H1 (cell line): ENCODE measurements at regions not wholly inside any gene's neighbourhood (a gene's known extent, or its start where the extent isn't known, plus 50 kb on each side); places are given as distances from the start of the nearest gene placed in this dataset.

Source experiments
- CTCF ChIA-PET: fragments of 300-600 bp; sonication (Branson Sonifier 250); formaldehyde crosslinking; loops from one replicate; lab custom pipeline; 2021; ENCODE audit not compliant: partially characterized antibody; lab: Charles Lee
- POLR2A ChIA-PET: fragments of 300-600 bp; sonication (Branson Sonifier 250); formaldehyde crosslinking; loops from one replicate; lab custom pipeline; 2021; ENCODE audit warnings: inconsistent platforms; ENCODE audit not compliant: partially characterized antibody; lab: Charles Lee
- DNase-seq, 2 experiments: peaks; one replicate each; pipeline versions ENCODE4 v3.0.0 to v3.0.0-alpha.2; 2010 to 2022; ENCODE audit warnings: low spot score in 2 of 2, low read depth in 1 of 2, mixed read lengths in 1 of 2
- FAIRE-seq: peaks from 2 replicates; lab custom pipeline; 2011; peaks lifted over from hg19 to GRCh38; lab: Jason Lieb, UNC
- H2AFZ ChIP-seq: 2 replicates; pipeline ENCODE4 v1.8.1; 2012; ENCODE audit warnings: low read length, inconsistent platforms
- H2AK5ac ChIP-seq: 2 replicates; pipeline ENCODE4 v1.6.1; 2013; ENCODE audit warnings: low read depth, low read length
- H2BK120ac ChIP-seq: replicated peaks from 2 replicates; pipeline ENCODE3; 2013; ENCODE audit warnings: low read depth, low read length, inconsistent platforms
- H2BK12ac ChIP-seq: 2 replicates; pipeline ENCODE4 v1.6.1; 2013; ENCODE audit warnings: low read depth, low read length
- H2BK15ac ChIP-seq: 2 replicates; pipeline ENCODE4 v1.6.1; 2013; ENCODE audit warnings: low read length
- H2BK20ac ChIP-seq: 2 replicates; pipeline ENCODE4 v1.6.1; 2013; ENCODE audit warnings: low read length
- H2BK5ac ChIP-seq: 2 replicates; pipeline ENCODE4 v1.6.1; 2013; ENCODE audit warnings: low read depth, low read length
- H3K14ac ChIP-seq: 2 replicates; pipeline ENCODE4 v1.6.1; 2013; ENCODE audit warnings: inconsistent platforms; ENCODE audit not compliant: insufficient read length
- H3K18ac ChIP-seq: 2 replicates; pipeline ENCODE4 v1.6.1; 2013; ENCODE audit warnings: low read length; ENCODE audit errors: extremely low read depth
- H3K23ac ChIP-seq: 2 replicates; pipeline ENCODE4 v1.6.1; 2013; ENCODE audit warnings: inconsistent platforms; ENCODE audit not compliant: insufficient read length
- H3K23me2 ChIP-seq: 2 replicates; pipeline ENCODE4 v1.6.1; 2013; ENCODE audit warnings: low read depth, low read length
- H3K27ac ChIP-seq: 2 replicates; pipeline ENCODE4 v1.6.1; 2011; ENCODE audit warnings: low read depth, low read length, inconsistent platforms
- H3K27me3 ChIP-seq, 4 experiments: replicated peaks in 1 of 4; 1 replicate in 1 of 4; 2 replicates in 3 of 4; pipeline versions ENCODE4 v1.6.1 to v1.8.1; 2011 to 2013; ENCODE audit warnings: low read length in 3 of 4, mild to moderate bottlenecking in 3 of 4, inconsistent platforms in 2 of 4, mixed read lengths in 2 of 4, moderate library complexity in 1 of 4; ENCODE audit not compliant: control insufficient read depth in 3 of 4, insufficient read depth in 3 of 4; ENCODE audit errors: extremely low read depth in 1 of 4
- H3K36me3 ChIP-seq, 4 experiments: 2 replicates each; pipeline versions ENCODE4 v1.6.1 to v1.8.1; 2011 to 2013; ENCODE audit warnings: mild to moderate bottlenecking in 4 of 4, low read length in 3 of 4, moderate library complexity in 2 of 4, control low read depth in 1 of 4, inconsistent platforms in 1 of 4; ENCODE audit not compliant: insufficient read depth in 4 of 4, control insufficient read depth in 2 of 4
- H3K4ac ChIP-seq: replicated peaks from 2 replicates; pipeline ENCODE3; 2013; ENCODE audit warnings: low read length, low read depth, mixed read lengths, inconsistent platforms; ENCODE audit not compliant: insufficient read length
- H3K4me1 ChIP-seq, 4 experiments: replicated peaks in 1 of 4; 1 replicate in 1 of 4; 2 replicates in 3 of 4; pipeline versions ENCODE4 v1.6.1 to v1.8.1; 2011 to 2013; ENCODE audit warnings: low read length in 3 of 4, inconsistent platforms in 2 of 4, mixed read lengths in 1 of 4; ENCODE audit not compliant: insufficient read depth in 4 of 4, control insufficient read depth in 3 of 4
- H3K4me2 ChIP-seq, 2 experiments: 2 replicates each; pipeline versions ENCODE4 v1.6.1 to v1.8.1; 2011 to 2013; ENCODE audit warnings: low read depth in 2 of 2, low read length in 2 of 2, control low read depth in 1 of 2, inconsistent platforms in 1 of 2, mild to moderate bottlenecking in 1 of 2; ENCODE audit not compliant: insufficient read depth in 1 of 2
- H3K4me3 ChIP-seq, 4 experiments: fragments of 200-600, 300-600 bp in 1 of 4; sonication (generic), shearing (Covaris generic), sonication (Bioruptor Twin) in 1 of 4; 2 replicates each; pipeline versions ENCODE4 v1.5.1 to v1.8.1; 2011 to 2016; ENCODE audit warnings: low read length in 4 of 4, low read depth in 3 of 4, control low read depth in 2 of 4, inconsistent platforms in 2 of 4, mild to moderate bottlenecking in 2 of 4, mixed read lengths in 1 of 4, moderate library complexity in 1 of 4; ENCODE audit not compliant: insufficient read depth in 2 of 4; ENCODE audit errors: extremely low read depth in 1 of 4
- H3K56ac ChIP-seq: replicated peaks from 2 replicates; pipeline ENCODE3; 2013; ENCODE audit warnings: low read depth, mild to moderate bottlenecking, mixed read lengths, low read length, inconsistent platforms; ENCODE audit not compliant: insufficient read length
- H3K79me1 ChIP-seq: 2 replicates; pipeline ENCODE4 v1.6.1; 2013; ENCODE audit warnings: low read depth, low read length, control low read depth
- H3K79me2 ChIP-seq, 2 experiments: 2 replicates each; pipeline versions ENCODE4 v1.6.1 to v1.8.1; 2012 to 2013; ENCODE audit warnings: low read length in 2 of 2, mild to moderate bottlenecking in 2 of 2, inconsistent platforms in 1 of 2; ENCODE audit not compliant: insufficient read depth in 2 of 2, control insufficient read depth in 1 of 2
- H3K9ac ChIP-seq, 4 experiments: replicated peaks in 1 of 4; 1 replicate in 1 of 4; 2 replicates in 3 of 4; pipeline versions ENCODE4 v1.6.1 to v1.8.1; 2011 to 2013; ENCODE audit warnings: low read depth in 3 of 4, low read length in 3 of 4, control low read depth in 2 of 4, mild to moderate bottlenecking in 2 of 4, moderate library complexity in 2 of 4, inconsistent platforms in 1 of 4; ENCODE audit errors: extremely low read depth in 1 of 4
- H3K9me3 ChIP-seq, 2 experiments: 2 replicates each; pipeline versions ENCODE4 v1.6.1 to v1.8.1; 2012 to 2013; ENCODE audit warnings: mild to moderate bottlenecking in 2 of 2, moderate library complexity in 2 of 2, control low read depth in 1 of 2, inconsistent platforms in 1 of 2, low read depth in 1 of 2, low read length in 1 of 2, mixed read lengths in 1 of 2; ENCODE audit not compliant: insufficient read depth in 2 of 2
- H4K20me1 ChIP-seq, 2 experiments: replicated peaks in 1 of 2; 2 replicates each; pipeline versions ENCODE3 to v1.8.1; 2011 to 2013; ENCODE audit warnings: inconsistent platforms in 2 of 2, low read length in 2 of 2, mild to moderate bottlenecking in 1 of 2; ENCODE audit not compliant: insufficient read depth in 2 of 2, control insufficient read depth in 1 of 2
- H4K5ac ChIP-seq: 2 replicates; pipeline ENCODE4 v1.6.1; 2013; ENCODE audit warnings: low read length, low read depth, mixed read lengths, inconsistent platforms; ENCODE audit not compliant: insufficient read length
- H4K8ac ChIP-seq: 2 replicates; pipeline ENCODE4 v1.8.0; 2013; ENCODE audit warnings: mild to moderate bottlenecking, moderate library complexity, low read length, inconsistent platforms; ENCODE audit not compliant: insufficient read depth; ENCODE audit errors: extremely low read depth
- H4K91ac ChIP-seq: replicated peaks from 2 replicates; pipeline ENCODE3; 2013; ENCODE audit warnings: low read length, mixed read lengths, inconsistent platforms; ENCODE audit not compliant: insufficient read length
- FOSL1 ChIP-seq: IDR thresholded peaks from 2 replicates; pipeline ENCODE4 v1.6.1; 2011; ENCODE audit warnings: mild to moderate bottlenecking, low read depth, low read length, moderate library complexity; ENCODE audit not compliant: insufficient read depth
- HDAC6 ChIP-seq: IDR thresholded peaks from one replicate; pipeline ENCODE4 v1.7.1; 2012; ENCODE audit warnings: low read depth, mild to moderate bottlenecking, inconsistent platforms, low read length, moderate library complexity
- NRF1 ChIP-seq: IDR thresholded peaks from 2 replicates; pipeline ENCODE4 v1.6.1; 2011; ENCODE audit warnings: mild to moderate bottlenecking, low read depth, low read length, improper control_type of control experiment
- TBP ChIP-seq: IDR thresholded peaks from 2 replicates; pipeline ENCODE4 v1.6.1; 2011; ENCODE audit warnings: low read depth, low read length, improper control_type of control experiment
- TCF12 ChIP-seq: IDR thresholded peaks from 2 replicates; pipeline ENCODE4 v1.6.1; 2011; ENCODE audit warnings: low read depth, mild to moderate bottlenecking, low read length
- WGBS, 2 experiments: shearing (Covaris generic) in 1 of 2; methylation state at CpG; one replicate each; pipeline versions ENCODE4 v1.1.6 to v1.1.7; 2013 to 2015; ENCODE audit warnings: low lambda C conversion rate in 2 of 2, mixed read lengths in 2 of 2, inconsistent platforms in 1 of 2, low coverage in 1 of 2, missing lambda C conversion rate in 1 of 2; ENCODE audit not compliant: insufficient replicate concordance in 2 of 2, insufficient coverage in 1 of 2, insufficient read length in 1 of 2; ENCODE audit errors: extremely low coverage in 1 of 2, missing lambda C conversion rate in 1 of 2; 5-methylcytosine and 5-hydroxymethylcytosine counted together

GRCh38 chr2:19749507-19749836 lies 152.3 kb downstream of the TTC32 start:
- no peak overlapping the region for H4K8ac ChIP-seq
- H3K9ac ChIP-seq, result no peak overlapping the region
- H2BK5ac ChIP-seq, result no peak overlapping the region
- H3K56ac ChIP-seq, result no peak overlapping the region
- no peaks in the 10 kb centered on the region for H3K79me1 ChIP-seq
- peaks cover 2% of the 10 kb centered on the region; the same call in 1 of the 2 replicates for H3K23me2 ChIP-seq
- H3K4ac ChIP-seq, result no peak overlapping the region
- H2BK15ac ChIP-seq, result no peak overlapping the region
- no peak overlapping the region for H3K23ac ChIP-seq
- H4K91ac ChIP-seq, result no peak overlapping the region
- no peak overlapping the region for H2BK12ac ChIP-seq
- no peaks in the 10 kb centered on the region for H3K27me3 ChIP-seq
- no peak overlapping the region for H2BK120ac ChIP-seq
- 87% methylated on average over 3 of the region's 3 CpGs; no CpG with 5 or more reads in 1 of the 2 experiments for WGBS, 2 experiments
- no peak overlapping the region for H3K14ac ChIP-seq
- H3K36me3 ChIP-seq, result no peaks in the 10 kb centered on the region
- H3K79me2 ChIP-seq, result no peaks in the 10 kb centered on the region
- no peak for DNase-seq
- ChIA-PET POLR2A (no interaction called here), CTCF (interaction anchor here (0.7 to 6.8 kb wide), 5 partner anchors 41 to 381 kb away, joined by 3 to 55 read pairs (median 23); no protein-coding TSS in a partner anchor)
- H3K27ac ChIP-seq, result no peak overlapping the region
- no peaks in the 10 kb centered on the region for H3K9me3 ChIP-seq
- no peak overlapping the region for H3K18ac ChIP-seq
- no peak overlapping the region for H3K4me3 ChIP-seq
- H2BK20ac ChIP-seq, result no peak overlapping the region
- H4K5ac ChIP-seq, result no peak overlapping the region
- no peak for FAIRE-seq
- no peaks in the 10 kb centered on the region for H4K20me1 ChIP-seq
- no peak overlapping the region for H2AFZ ChIP-seq
- no peak overlapping the region for H2AK5ac ChIP-seq
- no peaks in the 10 kb centered on the region for H3K4me1 ChIP-seq
- H3K4me2 ChIP-seq, result no peak overlapping the region
- no peak for TF ChIP-seq TCF12
- TF ChIP-seq HDAC6, result no peak
- TF ChIP-seq NRF1, result no peak
- no peak for TF ChIP-seq TBP
- no peak for TF ChIP-seq FOSL1
